A172 (cell line): ENCODE measurements at regions not wholly inside any gene's neighbourhood (a gene's known extent, or its start where the extent isn't known, plus 50 kb on each side); places are given as distances from the start of the nearest gene placed in this dataset.
"Not testable (repeated sequence)": the region's sequence is repeated elsewhere in the genome, so short reads cannot be mapped to it uniquely, and the experiment has no call there.

Experiments used
- DNase-seq: peaks from one replicate; pipeline ENCODE4 v3.0.0-alpha.2; 2015; ENCODE audit warnings: low spot score

- DNase-seq = no peak
Measured at GRCh38 chr12:125772403-125772802, 707.2 kb downstream of the AACS start.

GRCh38 chr12:125773033-125773640 lies 707.9 kb downstream of the AACS start:
- DNase-seq = peak; percentile 10

DNA sequence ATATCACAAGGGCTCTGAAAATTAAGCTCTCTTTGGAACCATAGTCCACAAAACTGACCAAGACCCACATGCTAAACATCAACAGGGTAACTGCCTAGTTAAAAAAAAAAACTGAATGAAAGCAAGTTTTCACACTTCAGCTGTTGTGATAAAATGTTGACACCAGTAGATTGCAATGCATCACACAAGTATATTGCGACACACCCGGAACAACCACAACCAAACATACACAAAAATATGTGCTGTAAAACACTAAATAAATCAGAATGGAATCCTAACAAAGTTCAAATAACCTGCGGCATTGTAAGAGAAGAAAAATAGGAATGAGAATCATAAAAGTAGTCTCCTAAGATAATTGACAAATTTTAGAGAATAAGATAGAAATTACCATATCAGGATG lies 710.3 kb downstream of the AACS start:
- DNase-seq = no peak

DNA sequence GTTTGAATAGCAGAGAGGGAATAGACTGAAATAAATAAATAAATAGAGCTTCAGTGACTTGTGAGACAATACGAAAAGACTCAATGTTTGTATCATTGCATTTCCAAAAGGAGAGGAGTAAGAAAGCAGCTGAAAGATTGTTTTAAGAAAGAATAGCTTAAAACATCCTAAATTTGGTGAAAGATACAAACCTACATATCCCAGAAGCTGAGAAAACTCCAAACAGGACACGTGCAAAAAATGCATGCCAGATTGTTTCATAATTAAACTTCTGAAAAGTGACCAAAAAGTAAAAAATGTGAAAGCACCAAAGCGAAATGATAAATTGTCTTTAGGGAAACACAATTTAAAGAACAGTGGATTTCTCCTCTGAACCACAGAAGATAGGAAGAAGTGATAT lies 711.0 kb downstream of the AACS start:
- no peak for DNase-seq

GRCh38 chr12:125786143-125786542 lies 720.9 kb downstream of the AACS start:
- no peak for DNase-seq

DNA sequence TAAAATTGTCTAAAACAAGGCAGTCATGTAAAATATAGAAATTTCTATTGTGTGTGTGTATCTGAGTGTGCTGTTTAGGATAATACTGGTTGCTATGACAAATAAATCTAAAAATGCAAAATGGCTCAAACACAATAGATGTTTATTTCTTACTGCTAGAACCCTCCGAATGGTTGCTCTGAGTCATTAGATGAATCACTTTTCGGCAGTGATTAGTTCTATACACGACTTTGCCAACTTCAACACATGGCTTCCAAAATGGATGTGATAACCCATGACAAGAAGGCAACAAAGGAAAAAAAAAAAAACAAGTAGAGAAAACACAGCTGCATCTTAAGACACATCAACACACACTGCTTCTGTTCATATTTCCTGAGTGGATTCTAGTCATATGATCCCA lies 729.2 kb downstream of the AACS start:
- DNase-seq = no peak

- no peak for DNase-seq
Measured at GRCh38 chr12:125797421-125798175, 732.4 kb downstream of the AACS start.

- DNase-seq = no peak
Measured at GRCh38 chr12:125804660-125805059, 739.4 kb downstream of the AACS start.

DNA sequence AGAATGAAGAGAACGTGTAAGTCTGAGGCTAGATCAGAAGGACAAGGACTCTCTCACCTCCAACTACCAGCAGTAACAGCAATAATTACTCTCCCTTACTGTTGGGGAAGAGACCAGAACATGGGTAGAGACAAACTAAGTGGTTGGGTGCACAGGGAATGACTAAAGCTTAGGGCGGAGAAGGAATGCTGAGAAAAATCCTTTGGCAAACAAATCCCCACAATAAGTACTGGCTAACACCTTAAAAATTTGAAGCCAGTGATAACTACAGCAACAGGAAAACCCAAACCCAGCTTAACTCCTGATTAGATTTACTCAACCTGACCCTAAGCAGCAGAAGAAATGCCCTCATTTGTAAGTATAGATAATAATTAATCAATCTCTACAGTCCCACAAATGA lies 759.0 kb downstream of the AACS start:
- no peak for DNase-seq

DNA sequence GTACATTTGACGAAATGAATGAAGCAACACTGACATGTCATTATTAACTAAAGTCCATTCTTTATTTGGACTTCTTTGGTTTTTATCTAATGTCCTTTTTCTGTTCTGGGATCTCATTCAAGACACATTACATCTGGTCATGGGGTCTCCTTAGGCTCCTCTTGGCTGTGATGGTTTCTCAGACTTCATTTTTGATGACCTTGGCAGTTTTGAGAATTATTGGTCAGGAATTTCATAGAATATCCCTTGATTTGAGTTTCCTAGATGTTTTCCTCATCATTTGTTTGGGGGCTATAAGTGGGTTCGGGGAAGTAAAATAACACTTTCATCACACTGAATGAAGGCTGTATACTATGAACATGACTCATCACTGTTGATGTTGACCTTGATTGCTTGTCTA lies 770.6 kb downstream of the AACS start:
- no peak for DNase-seq

GRCh38 chr12:125836647-125837046 lies 771.4 kb downstream of the AACS start:
- DNase-seq = no peak

GRCh38 chr12:125841332-125841731 lies 776.1 kb downstream of the AACS start:
- no peak for DNase-seq

- peak; percentile 1 for DNase-seq
Measured at GRCh38 chr12:125852116-125852515, 786.9 kb downstream of the AACS start.

DNA sequence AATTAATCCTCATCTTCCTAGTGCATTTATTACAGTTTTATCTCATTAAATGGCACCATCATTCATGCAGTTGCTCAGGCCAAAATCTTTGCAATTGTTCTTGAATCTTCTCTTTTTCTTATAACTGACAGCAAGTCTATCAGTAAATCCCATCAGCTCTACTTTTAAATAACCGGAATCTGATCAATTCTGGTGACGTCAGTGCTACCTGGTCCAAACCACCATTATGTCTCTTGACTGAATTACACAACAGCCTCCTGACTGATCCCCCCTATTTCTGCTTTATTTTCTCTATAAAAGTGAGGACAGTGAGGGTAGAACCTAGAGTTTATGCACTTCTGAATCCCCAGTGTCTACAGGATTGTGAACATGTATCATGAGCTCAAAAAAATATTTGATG lies 787.4 kb downstream of the AACS start:
- DNase-seq = no peak

DNA sequence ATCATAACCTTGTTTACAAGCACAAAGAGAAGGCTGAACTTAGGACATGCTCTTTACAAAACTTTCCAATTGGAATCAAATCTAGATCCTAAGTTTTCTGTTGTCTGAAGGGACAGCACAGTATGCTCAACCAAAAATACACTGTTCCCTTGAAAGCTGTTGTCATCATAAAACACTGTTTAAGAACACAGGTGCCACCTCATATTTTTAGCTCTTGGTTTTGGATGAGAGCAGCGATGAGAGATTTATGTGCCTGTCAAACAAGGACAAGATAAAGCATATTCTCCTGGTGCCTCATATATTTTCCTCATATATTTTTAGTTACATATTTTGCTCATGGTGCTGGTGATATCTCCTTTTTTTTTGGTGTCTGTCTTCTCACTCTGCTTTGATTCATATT lies 788.4 kb downstream of the AACS start:
- no peak for DNase-seq

DNA sequence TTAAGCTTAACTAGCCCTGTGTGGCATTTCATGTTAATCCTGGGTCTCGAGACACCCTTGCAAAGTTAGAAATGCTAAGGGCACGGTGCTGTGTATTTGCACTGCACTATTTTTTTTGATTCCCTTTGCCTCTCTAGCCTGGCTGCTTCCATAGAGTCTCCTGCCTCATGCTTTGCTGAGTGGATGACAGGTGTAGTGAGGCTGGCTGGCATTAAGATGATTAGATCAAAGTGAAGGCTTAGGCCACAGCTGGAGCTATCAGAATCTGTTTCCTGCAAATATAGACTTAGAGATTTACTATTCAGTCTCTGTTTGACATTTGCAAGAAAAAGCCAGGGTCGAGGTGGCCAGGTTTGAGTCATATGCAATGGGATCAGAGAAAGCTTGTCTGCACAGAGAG lies 791.1 kb downstream of the AACS start:
- DNase-seq = no peak

- no peak for DNase-seq
Measured at GRCh38 chr12:125856896-125857295, 791.7 kb downstream of the AACS start.

- no peak for DNase-seq
Measured at GRCh38 chr12:125860672-125861288, 795.5 kb downstream of the AACS start.

GRCh38 chr12:125861299-125862281 lies 796.4 kb downstream of the AACS start:
- no peak for DNase-seq

DNA sequence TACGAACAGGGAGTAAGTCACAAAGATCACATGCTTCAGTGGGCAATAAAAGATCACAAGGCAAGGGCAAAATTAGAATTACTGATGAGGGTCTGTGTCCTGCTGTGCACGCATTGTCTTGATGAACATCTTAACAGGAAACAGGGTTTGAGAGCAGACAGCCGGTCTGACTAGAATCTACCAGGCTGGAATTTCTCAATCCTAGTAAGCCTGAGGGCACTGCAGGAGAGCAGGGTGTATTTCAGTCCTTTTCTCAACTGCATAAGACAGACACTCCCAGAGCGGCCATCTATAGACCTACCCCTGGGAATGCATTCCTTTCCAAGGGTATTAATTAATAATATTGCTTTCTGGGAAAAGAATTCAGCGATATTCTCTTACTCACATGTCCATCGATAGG lies 800.0 kb downstream of the AACS start:
- DNase-seq = not testable (repeated sequence)

DNA sequence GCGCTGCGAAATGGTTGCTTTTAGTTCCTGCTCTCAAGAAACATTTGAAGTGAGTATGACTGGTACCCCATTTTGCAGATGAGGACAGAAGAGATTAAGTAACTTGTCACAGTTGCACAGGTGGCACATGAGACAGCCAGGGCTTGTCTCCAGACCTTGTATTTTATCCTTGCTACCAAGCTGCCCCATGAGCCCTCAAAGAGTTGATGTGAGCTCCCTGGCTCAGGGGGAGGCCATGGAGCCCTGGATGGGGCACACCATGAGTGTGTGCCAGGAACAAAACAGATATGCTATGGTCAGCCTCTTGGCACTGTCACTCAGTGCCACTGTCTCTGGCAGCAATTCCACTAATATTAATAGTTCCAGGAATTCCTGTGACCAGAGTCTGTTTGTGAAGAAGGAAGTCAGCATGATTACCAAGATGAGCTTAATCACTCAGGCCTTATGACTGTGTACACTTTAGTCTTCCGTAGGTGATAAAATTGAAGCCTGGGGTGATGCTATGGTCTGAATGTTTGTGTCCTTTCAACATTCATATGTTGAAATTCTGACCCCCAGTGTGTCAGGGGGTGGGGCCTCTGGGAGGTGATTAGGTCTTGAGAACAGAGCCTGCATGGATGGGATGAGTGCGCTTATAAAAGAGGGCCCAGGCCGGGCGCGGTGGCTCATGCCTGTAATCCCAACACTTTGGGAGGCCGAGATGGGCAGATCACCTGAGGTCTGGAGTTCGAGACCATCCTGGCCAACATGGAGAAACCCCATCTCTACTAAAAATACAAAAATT lies 806.8 kb downstream of the AACS start:
- DNase-seq = no peak
